ENCODE measurements at regions not wholly inside any gene's neighbourhood (a gene's known extent, or its start where the extent isn't known, plus 50 kb on each side); places are given as distances from the start of the nearest gene placed in this dataset.

GRCh38 chrX:42725196-42725595 lies 52.8 kb downstream of the PPP1R2C start:
- DNase-seq, result no peak

GRCh38 chrX:42720209-42720608 lies 57.8 kb downstream of the PPP1R2C start:
- DNase-seq, result no peak

GRCh38 chrX:42715701-42716262 lies 62.2 kb downstream of the PPP1R2C start:
- DNase-seq, result no peak

GRCh38 chrX:42714981-42715700 lies 62.8 kb downstream of the PPP1R2C start:
- DNase-seq, result peak; percentile 7 to 39

GRCh38 chrX:42710452-42710851 lies 67.5 kb downstream of the PPP1R2C start:
- no peak for DNase-seq

GRCh38 chrX:42708222-42708621 lies 69.7 kb downstream of the PPP1R2C start:
- DNase-seq, result no peak

- no peak for DNase-seq
Observed at GRCh38 chrX:42707742-42708141, 70.2 kb downstream of the PPP1R2C start.

GRCh38 chrX:42704454-42704853 lies 73.5 kb downstream of the PPP1R2C start:
- DNase-seq, result no peak

- DNase-seq, result no peak
Observed at GRCh38 chrX:42697544-42697943, 80.4 kb downstream of the PPP1R2C start.

- DNase-seq, result no peak
Observed at GRCh38 chrX:42696536-42697124, 81.3 kb downstream of the PPP1R2C start.

GRCh38 chrX:42695800-42696358 lies 82.1 kb downstream of the PPP1R2C start:
- DNase-seq, result no peak

GRCh38 chrX:42694260-42694815 lies 83.6 kb downstream of the PPP1R2C start:
- no peak for DNase-seq

- no peak for DNase-seq
Observed at GRCh38 chrX:42691196-42691595, 86.8 kb downstream of the PPP1R2C start.

- no peak for DNase-seq
Observed at GRCh38 chrX:42686706-42687105, 91.3 kb downstream of the PPP1R2C start.

GRCh38 chrX:42686296-42686695 lies 91.7 kb downstream of the PPP1R2C start:
- no peak for DNase-seq

- no peak for DNase-seq
Observed at GRCh38 chrX:42684065-42684464, 93.9 kb downstream of the PPP1R2C start.

GRCh38 chrX:42680666-42681065 lies 97.3 kb downstream of the PPP1R2C start:
- no peak for DNase-seq

GRCh38 chrX:42678133-42678532 lies 99.8 kb downstream of the PPP1R2C start:
- DNase-seq, result peak in 1 of 2 experiments; percentile 1

GRCh38 chrX:42673301-42673810 lies 104.6 kb downstream of the PPP1R2C start:
- no peak for DNase-seq

GRCh38 chrX:42664680-42665079 lies 113.3 kb downstream of the PPP1R2C start:
- no peak for DNase-seq

GRCh38 chrX:42628471-42628870 lies 149.5 kb downstream of the PPP1R2C start:
- DNase-seq, result no peak

GRCh38 chrX:42627891-42628290 lies 150.1 kb downstream of the PPP1R2C start:
- no peak for DNase-seq

GRCh38 chrX:42624524-42624923 lies 153.4 kb downstream of the PPP1R2C start:
- DNase-seq, result no peak

- no peak for DNase-seq
Observed at GRCh38 chrX:42619068-42619467, 158.9 kb downstream of the PPP1R2C start.
